NCI-H526 (cell line): ENCODE measurements at regions not wholly inside any gene's neighbourhood (a gene's known extent, or its start where the extent isn't known, plus 50 kb on each side); places are given as distances from the start of the nearest gene placed in this dataset.
"Not testable (repeated sequence)": the region's sequence is repeated elsewhere in the genome, so short reads cannot be mapped to it uniquely, and the experiment has no call there.

Experiments used
- DNase-seq, 2 experiments: peaks; one replicate each; lab custom pipeline; 2025; lab: John Stamatoyannopoulos, UW

GRCh38 chr11:28819741-28820140, 711.6 kb downstream of the METTL15 start:
- DNase-seq = no peak

- no peak for DNase-seq
Measured at GRCh38 chr11:28815110-28815509, 706.9 kb downstream of the METTL15 start.

- no peak for DNase-seq
Measured at GRCh38 chr11:28808771-28809170, 700.6 kb downstream of the METTL15 start.

- DNase-seq = no peak
Measured at GRCh38 chr11:28799316-28799715, 691.1 kb downstream of the METTL15 start.

- no peak for DNase-seq
Measured at GRCh38 chr11:28798286-28798685, 690.1 kb downstream of the METTL15 start.

- no peak for DNase-seq
Measured at GRCh38 chr11:28797536-28797935, 689.3 kb downstream of the METTL15 start.

GRCh38 chr11:28794405-28794804, 686.2 kb downstream of the METTL15 start:
- DNase-seq = no peak

- DNase-seq = no peak
Measured at GRCh38 chr11:28793282-28793738, 685.1 kb downstream of the METTL15 start.

GRCh38 chr11:28792856-28793255, 684.7 kb downstream of the METTL15 start:
- no peak for DNase-seq

GRCh38 chr11:28787897-28788296, 679.7 kb downstream of the METTL15 start:
- not testable (repeated sequence) for DNase-seq

GRCh38 chr11:28777126-28777525, 668.9 kb downstream of the METTL15 start:
- no peak for DNase-seq

GRCh38 chr11:28773606-28774005, 665.4 kb downstream of the METTL15 start:
- no peak for DNase-seq

GRCh38 chr11:28770806-28771205, 662.6 kb downstream of the METTL15 start:
- no peak for DNase-seq

GRCh38 chr11:28767574-28767973, 659.4 kb downstream of the METTL15 start:
- no peak for DNase-seq

GRCh38 chr11:28763876-28764275, 655.7 kb downstream of the METTL15 start:
- no peak for DNase-seq

GRCh38 chr11:28763151-28763550, 655.0 kb downstream of the METTL15 start:
- no peak for DNase-seq

- DNase-seq = no peak
Measured at GRCh38 chr11:28760676-28761390, 652.6 kb downstream of the METTL15 start.

- DNase-seq = no peak
Measured at GRCh38 chr11:28759311-28759710, 651.1 kb downstream of the METTL15 start.

GRCh38 chr11:28757725-28758515, 649.7 kb downstream of the METTL15 start:
- DNase-seq = no peak

GRCh38 chr11:28756977-28757376, 648.8 kb downstream of the METTL15 start:
- DNase-seq = no peak

GRCh38 chr11:28743061-28743550, 634.9 kb downstream of the METTL15 start:
- DNase-seq = no peak

GRCh38 chr11:28739489-28740280, 631.5 kb downstream of the METTL15 start:
- no peak for DNase-seq
